Fibroblast of villous mesenchyme (primary cell): ENCODE measurements at regions not wholly inside any gene's neighbourhood (a gene's known extent, or its start where the extent isn't known, plus 50 kb on each side); places are given as distances from the start of the nearest gene placed in this dataset.

Experiments used
- DNase-seq: peaks from one replicate; pipeline ENCODE4 v3.0.0-alpha.2; 2010; ENCODE audit warnings: low read depth
- H3K4me3 ChIP-seq: 2 replicates; pipeline ENCODE4 v1.5.1; 2011; ENCODE audit warnings: low read depth, mild to moderate bottlenecking, low read length
- TF ChIP-seq, protein P1 (sequence below): IDR thresholded peaks from 2 replicates; pipeline ENCODE4 v1.5.1; 2012; ENCODE audit warnings: low read depth, mild to moderate bottlenecking, low read length; ENCODE audit not compliant: insufficient read depth

- no peak overlapping the region for H3K4me3 ChIP-seq
- no peak for DNase-seq
- TF ChIP-seq, protein P1, sequence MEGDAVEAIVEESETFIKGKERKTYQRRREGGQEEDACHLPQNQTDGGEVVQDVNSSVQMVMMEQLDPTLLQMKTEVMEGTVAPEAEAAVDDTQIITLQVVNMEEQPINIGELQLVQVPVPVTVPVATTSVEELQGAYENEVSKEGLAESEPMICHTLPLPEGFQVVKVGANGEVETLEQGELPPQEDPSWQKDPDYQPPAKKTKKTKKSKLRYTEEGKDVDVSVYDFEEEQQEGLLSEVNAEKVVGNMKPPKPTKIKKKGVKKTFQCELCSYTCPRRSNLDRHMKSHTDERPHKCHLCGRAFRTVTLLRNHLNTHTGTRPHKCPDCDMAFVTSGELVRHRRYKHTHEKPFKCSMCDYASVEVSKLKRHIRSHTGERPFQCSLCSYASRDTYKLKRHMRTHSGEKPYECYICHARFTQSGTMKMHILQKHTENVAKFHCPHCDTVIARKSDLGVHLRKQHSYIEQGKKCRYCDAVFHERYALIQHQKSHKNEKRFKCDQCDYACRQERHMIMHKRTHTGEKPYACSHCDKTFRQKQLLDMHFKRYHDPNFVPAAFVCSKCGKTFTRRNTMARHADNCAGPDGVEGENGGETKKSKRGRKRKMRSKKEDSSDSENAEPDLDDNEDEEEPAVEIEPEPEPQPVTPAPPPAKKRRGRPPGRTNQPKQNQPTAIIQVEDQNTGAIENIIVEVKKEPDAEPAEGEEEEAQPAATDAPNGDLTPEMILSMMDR, result no peak
Measured at GRCh38 chr12:132428936-132429601, 60.9 kb upstream of the FBRSL1 start.

GRCh38 chr12:132427999-132428935, 61.7 kb upstream of the FBRSL1 start:
- no peak for DNase-seq
- no peak overlapping the region for H3K4me3 ChIP-seq
- TF ChIP-seq, protein P1, result no peak

- TF ChIP-seq, protein P1, result no peak
- no peak overlapping the region for H3K4me3 ChIP-seq
- no peak for DNase-seq
Measured at GRCh38 chr12:132427174-132427768, 62.7 kb upstream of the FBRSL1 start.

DNA sequence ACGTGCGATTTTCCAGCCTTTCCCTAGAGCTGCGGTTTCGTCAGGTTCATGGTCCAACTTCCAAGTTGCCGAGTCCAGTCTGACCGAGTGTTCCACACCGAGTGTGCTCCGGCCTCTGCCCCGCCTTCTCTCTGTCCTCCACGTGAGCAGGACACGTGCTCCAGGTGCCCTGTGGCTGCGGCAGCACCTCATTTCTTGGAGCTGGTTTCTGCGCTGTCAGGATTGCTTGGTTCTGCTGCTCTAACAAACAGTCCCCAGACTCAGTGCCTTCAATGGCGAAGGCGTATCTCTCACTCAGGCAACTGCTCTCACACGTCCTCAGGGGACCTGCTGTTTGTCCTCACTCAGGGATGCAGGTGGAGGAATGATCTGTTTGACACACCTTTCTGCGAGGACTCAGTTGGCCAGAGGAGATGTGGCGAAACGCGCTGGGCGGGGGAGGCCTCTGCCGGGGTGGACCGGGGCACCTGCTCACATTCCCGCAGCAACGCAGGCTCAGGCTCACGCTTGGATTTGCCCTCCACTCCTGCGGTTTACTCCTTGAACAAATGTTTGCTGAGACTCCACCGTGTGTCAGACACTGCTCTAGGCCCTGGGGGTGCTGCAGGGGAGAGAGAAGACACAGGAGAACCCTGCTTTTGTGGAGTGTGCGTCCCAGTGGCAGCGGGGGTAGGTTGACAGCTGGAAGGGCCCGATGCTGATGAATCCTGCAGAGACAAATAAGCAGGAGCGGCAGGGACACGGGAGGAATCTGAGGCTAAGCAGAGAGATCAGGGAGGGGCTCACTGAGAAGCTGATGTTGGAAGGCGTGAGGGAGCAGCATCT, 63.4 kb upstream of the FBRSL1 start:
- no peak overlapping the region for H3K4me3 ChIP-seq
- DNase-seq, result no peak
- TF ChIP-seq, protein P1, result no peak

- TF ChIP-seq, protein P1, result no peak
Measured at GRCh38 chr12:132424811-132425210, 65.1 kb upstream of the FBRSL1 start.

More at GRCh38 chr12:132424811-132425210, 65.1 kb upstream of the FBRSL1 start:
- H3K4me3 ChIP-seq, result no peak overlapping the region
- no peak for DNase-seq
